Liver (tissue), 3 donors: ENCODE measurements at regions not wholly inside any gene's neighbourhood (a gene's known extent, or its start where the extent isn't known, plus 50 kb on each side); places are given as distances from the start of the nearest gene placed in this dataset.

ENCODE experiments used
- GABPA ChIP-seq, 2 donors: IDR thresholded peaks in 1 of 2; conservative IDR thresholded peaks in 1 of 2; 2 replicates each; pipeline ENCODE4 v1.6.1; 2016; ENCODE audit warnings: antibody characterized with exemption in 2 of 2, mild to moderate bottlenecking in 1 of 2, moderate library complexity in 1 of 2
- NR2F2 ChIP-seq: IDR thresholded peaks from 2 replicates; pipeline ENCODE4 v1.6.1; 2016; ENCODE audit warnings: antibody characterized with exemption
- RXRA ChIP-seq, 2 donors: IDR thresholded peaks; 2 replicates each; pipeline ENCODE4 v1.6.1; 2017 to 2018; ENCODE audit warnings: antibody characterized with exemption in 2 of 2, mild to moderate bottlenecking in 1 of 2
- TAF1 ChIP-seq: conservative IDR thresholded peaks from 2 replicates; pipeline ENCODE4 v1.6.1; 2016; ENCODE audit warnings: antibody characterized with exemption, mild to moderate bottlenecking
- YY1 ChIP-seq: IDR thresholded peaks from 2 replicates; pipeline ENCODE4 v1.6.1; 2016; ENCODE audit warnings: antibody characterized with exemption, mild to moderate bottlenecking
- TF ChIP-seq, protein P1 (sequence below): fragments of 150-350 bp; IDR thresholded peaks from 2 replicates; pipeline ENCODE4 v1.5.1; 2017; ENCODE audit warnings: improper control_type of control experiment, low read depth, low read length; ENCODE audit not compliant: missing input control
- TF ChIP-seq, protein P2 (sequence below): IDR thresholded peaks from 2 replicates; pipeline ENCODE4 v1.6.1; 2016; ENCODE audit warnings: antibody characterized with exemption
- TF ChIP-seq, protein P3 (sequence below): IDR thresholded peaks from 2 replicates; pipeline ENCODE4 v1.6.1; 2016; ENCODE audit warnings: antibody characterized with exemption
- donor health status: healthy.
- donor health status: healthy.

DNA sequence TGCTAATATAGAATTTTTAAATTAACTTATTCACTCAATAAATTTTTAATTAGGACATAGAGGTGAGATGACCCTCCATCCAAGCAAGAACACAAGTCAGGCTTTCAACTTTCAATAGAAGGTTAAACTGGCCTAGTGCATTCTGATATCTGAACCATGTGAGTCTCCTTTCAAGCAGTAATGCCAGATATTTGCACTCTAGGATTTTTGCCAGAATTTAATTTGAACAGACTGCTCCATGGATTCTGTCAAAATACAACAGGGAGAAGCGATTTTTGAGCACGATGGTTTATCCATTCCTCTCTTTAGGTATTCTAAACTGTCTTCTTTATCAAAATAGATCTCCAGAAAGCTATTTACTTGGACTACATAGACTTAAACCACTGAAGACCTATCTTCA lies 72.0 kb upstream of the DCLK2 start:
- TF ChIP-seq, protein P1, sequence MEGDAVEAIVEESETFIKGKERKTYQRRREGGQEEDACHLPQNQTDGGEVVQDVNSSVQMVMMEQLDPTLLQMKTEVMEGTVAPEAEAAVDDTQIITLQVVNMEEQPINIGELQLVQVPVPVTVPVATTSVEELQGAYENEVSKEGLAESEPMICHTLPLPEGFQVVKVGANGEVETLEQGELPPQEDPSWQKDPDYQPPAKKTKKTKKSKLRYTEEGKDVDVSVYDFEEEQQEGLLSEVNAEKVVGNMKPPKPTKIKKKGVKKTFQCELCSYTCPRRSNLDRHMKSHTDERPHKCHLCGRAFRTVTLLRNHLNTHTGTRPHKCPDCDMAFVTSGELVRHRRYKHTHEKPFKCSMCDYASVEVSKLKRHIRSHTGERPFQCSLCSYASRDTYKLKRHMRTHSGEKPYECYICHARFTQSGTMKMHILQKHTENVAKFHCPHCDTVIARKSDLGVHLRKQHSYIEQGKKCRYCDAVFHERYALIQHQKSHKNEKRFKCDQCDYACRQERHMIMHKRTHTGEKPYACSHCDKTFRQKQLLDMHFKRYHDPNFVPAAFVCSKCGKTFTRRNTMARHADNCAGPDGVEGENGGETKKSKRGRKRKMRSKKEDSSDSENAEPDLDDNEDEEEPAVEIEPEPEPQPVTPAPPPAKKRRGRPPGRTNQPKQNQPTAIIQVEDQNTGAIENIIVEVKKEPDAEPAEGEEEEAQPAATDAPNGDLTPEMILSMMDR = no peak
- TF ChIP-seq YY1 (peak; percentile 23), TAF1 (no peak), RXRA (IDR thresholded peaks at IDR 0.05) (peak; percentile 7 to 13), NR2F2 (no peak), GABPA (IDR thresholded peaks at IDR 0.05 in 1 of 2, conservative IDR thresholded peaks at IDR 0.05 in 1 of 2) (no peak)
- TF ChIP-seq, protein P2, sequence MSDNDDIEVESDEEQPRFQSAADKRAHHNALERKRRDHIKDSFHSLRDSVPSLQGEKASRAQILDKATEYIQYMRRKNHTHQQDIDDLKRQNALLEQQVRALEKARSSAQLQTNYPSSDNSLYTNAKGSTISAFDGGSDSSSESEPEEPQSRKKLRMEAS = no peak
- TF ChIP-seq, protein P3, sequence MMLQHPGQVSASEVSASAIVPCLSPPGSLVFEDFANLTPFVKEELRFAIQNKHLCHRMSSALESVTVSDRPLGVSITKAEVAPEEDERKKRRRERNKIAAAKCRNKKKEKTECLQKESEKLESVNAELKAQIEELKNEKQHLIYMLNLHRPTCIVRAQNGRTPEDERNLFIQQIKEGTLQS = no peak
